H9 (cell line): ENCODE measurements at regions not wholly inside any gene's neighbourhood (a gene's known extent, or its start where the extent isn't known, plus 50 kb on each side); places are given as distances from the start of the nearest gene placed in this dataset.

Experiments used
- DNase-seq: peaks from one replicate; pipeline ENCODE4 v3.0.0-alpha.2; 2017
- H2AFZ ChIP-seq: one replicate; pipeline ENCODE4 v1.6.1; 2013; ENCODE audit warnings: mild to moderate bottlenecking, low read length, control low read depth, moderate library complexity
- H2AK5ac ChIP-seq: 2 replicates; pipeline ENCODE4 v1.6.1; 2013; ENCODE audit warnings: low read length, control low read depth, mixed read lengths; ENCODE audit not compliant: insufficient read length
- H2BK120ac ChIP-seq: one replicate; pipeline ENCODE4 v1.6.1; 2013; ENCODE audit warnings: low read depth, mild to moderate bottlenecking, low read length, control low read depth, inconsistent platforms; ENCODE audit not compliant: poor library complexity, severe bottlenecking
- H2BK12ac ChIP-seq: 2 replicates; pipeline ENCODE4 v1.6.1; 2013; ENCODE audit warnings: low read length, control low read depth, mixed read lengths, low read depth; ENCODE audit not compliant: insufficient read length
- H2BK15ac ChIP-seq: 2 replicates; pipeline ENCODE4 v1.6.1; 2013; ENCODE audit warnings: low read depth, low read length, control low read depth
- H2BK20ac ChIP-seq: one replicate; pipeline ENCODE4 v1.6.1; 2013; ENCODE audit warnings: low read depth, mild to moderate bottlenecking, low read length, control low read depth, inconsistent platforms; ENCODE audit not compliant: poor library complexity, severe bottlenecking
- H2BK5ac ChIP-seq: 2 replicates; pipeline ENCODE4 v1.6.1; 2013; ENCODE audit warnings: low read length, control low read depth, mixed read lengths; ENCODE audit not compliant: insufficient read length
- H3K14ac ChIP-seq: 2 replicates; pipeline ENCODE4 v1.6.1; 2013; ENCODE audit warnings: low read length, control low read depth; ENCODE audit not compliant: insufficient read depth
- H3K18ac ChIP-seq: 2 replicates; pipeline ENCODE4 v1.6.1; 2013; ENCODE audit warnings: low read depth, mild to moderate bottlenecking, mixed read lengths, low read length, control low read depth; ENCODE audit not compliant: insufficient read length
- H3K23ac ChIP-seq: 2 replicates; pipeline ENCODE4 v1.6.1; 2013; ENCODE audit warnings: low read length, control low read depth, mixed read lengths, low read depth; ENCODE audit not compliant: insufficient read length
- H3K23me2 ChIP-seq: 2 replicates; pipeline ENCODE4 v1.6.1; 2013; ENCODE audit warnings: low read depth, mild to moderate bottlenecking, mixed read lengths, low read length, control low read depth; ENCODE audit not compliant: insufficient read length, poor library complexity, severe bottlenecking
- H3K27ac ChIP-seq: 2 replicates; pipeline ENCODE4 v1.5.1; 2013; ENCODE audit warnings: low read length, control low read depth, mixed read lengths, low read depth; ENCODE audit not compliant: insufficient read length
- H3K27me3 ChIP-seq: 2 replicates; pipeline ENCODE4 v1.6.1; 2013; ENCODE audit warnings: low read length, control low read depth, inconsistent platforms; ENCODE audit not compliant: insufficient read depth
- H3K4ac ChIP-seq: 2 replicates; pipeline ENCODE4 v1.6.1; 2013; ENCODE audit warnings: low read depth, mild to moderate bottlenecking, control low read depth, inconsistent platforms, low read length, moderate library complexity
- H3K4me1 ChIP-seq: 2 replicates; pipeline ENCODE4 v1.6.1; 2013; ENCODE audit warnings: low read length, control low read depth, inconsistent platforms; ENCODE audit not compliant: insufficient read depth
- H3K4me2 ChIP-seq: 2 replicates; pipeline ENCODE4 v1.6.1; 2013; ENCODE audit warnings: low read length, control low read depth, mixed read lengths; ENCODE audit not compliant: insufficient read length, insufficient read depth
- H3K56ac ChIP-seq: 2 replicates; pipeline ENCODE4 v1.6.1; 2013; ENCODE audit warnings: low read depth, mild to moderate bottlenecking, mixed read lengths, low read length, control low read depth; ENCODE audit not compliant: insufficient read length
- H3K79me1 ChIP-seq: 2 replicates; pipeline ENCODE4 v1.6.1; 2013; ENCODE audit warnings: low read depth, mild to moderate bottlenecking, moderate library complexity, low read length, control low read depth, inconsistent platforms; ENCODE audit not compliant: insufficient read depth, poor library complexity, severe bottlenecking
- H3K79me2 ChIP-seq: 2 replicates; pipeline ENCODE4 v1.6.1; 2013; ENCODE audit warnings: low read length, control low read depth, inconsistent platforms; ENCODE audit not compliant: insufficient read depth
- H3K9ac ChIP-seq: 2 replicates; pipeline ENCODE4 v1.6.1; 2013; ENCODE audit warnings: low read length, control low read depth, mixed read lengths; ENCODE audit not compliant: insufficient read length; ENCODE audit errors: extremely low read depth
- H3K9me3 ChIP-seq: one replicate; pipeline ENCODE4 v1.6.1; 2013; ENCODE audit warnings: low read depth, low read length, inconsistent platforms; ENCODE audit not compliant: control insufficient read depth
- H3T11ph ChIP-seq: one replicate; pipeline ENCODE4 v1.6.1; 2013; ENCODE audit warnings: mild to moderate bottlenecking, low read length, control low read depth, inconsistent platforms
- H4K20me1 ChIP-seq: one replicate; pipeline ENCODE4 v1.6.1; 2013; ENCODE audit not compliant: control insufficient read depth, insufficient read length, insufficient read depth
- H4K5ac ChIP-seq: 2 replicates; pipeline ENCODE4 v1.6.1; 2013; ENCODE audit warnings: low read depth, mild to moderate bottlenecking, mixed read lengths, low read length, control low read depth; ENCODE audit not compliant: insufficient read length
- H4K8ac ChIP-seq: replicated peaks from 2 replicates; pipeline ENCODE4 v1.6.1; 2013; ENCODE audit warnings: low read length, control low read depth, mixed read lengths, low read depth; ENCODE audit not compliant: insufficient read length
- H4K91ac ChIP-seq: 2 replicates; pipeline ENCODE4 v1.6.1; 2013; ENCODE audit warnings: low read depth, mild to moderate bottlenecking, moderate library complexity, mixed read lengths, low read length, control low read depth; ENCODE audit not compliant: insufficient read length
- H3K27ac Mint-ChIP-seq, 3 experiments: 2 replicates in 2 of 3; 3 replicates in 1 of 3; pipeline ENCODE4 v1.8.0; 2020 to 2021; ENCODE audit warnings: mixed read lengths in 3 of 3, mild to moderate bottlenecking in 1 of 3, moderate library complexity in 1 of 3
- H3K27me3 Mint-ChIP-seq: 2 replicates; pipeline ENCODE4 v1.8.0; 2021; ENCODE audit warnings: low read depth, mild to moderate bottlenecking, moderate library complexity, mixed read lengths
- H3K36me3 Mint-ChIP-seq, 3 experiments: 2 replicates in 2 of 3; 3 replicates in 1 of 3; pipeline ENCODE4 v1.8.0; 2020 to 2021; ENCODE audit warnings: low read depth in 3 of 3, mixed read lengths in 3 of 3; ENCODE audit not compliant: insufficient read depth in 1 of 3
- H3K4me1 Mint-ChIP-seq, 2 experiments: 2 replicates each; pipeline ENCODE4 v1.8.0; 2020; ENCODE audit warnings: mixed read lengths in 2 of 2
- H3K4me3 Mint-ChIP-seq, 2 experiments: 2 replicates in 1 of 2; 3 replicates in 1 of 2; pipeline ENCODE4 v1.8.0; 2020 to 2021; ENCODE audit warnings: mild to moderate bottlenecking in 2 of 2, mixed read lengths in 2 of 2, moderate library complexity in 1 of 2
- H3K9me3 Mint-ChIP-seq, 2 experiments: 2 replicates in 1 of 2; 3 replicates in 1 of 2; pipeline ENCODE4 v1.8.0; 2020; ENCODE audit warnings: mild to moderate bottlenecking in 2 of 2, mixed read lengths in 2 of 2, moderate library complexity in 1 of 2
- CTCF ChIP-seq: fragments of 200-600 bp; sonication (generic); conservative IDR thresholded peaks from 3 replicates; pipeline ENCODE4 v1.8.0; 2021; ENCODE audit warnings: antibody characterized with exemption, mild to moderate bottlenecking
- WGBS: extraction: QIAGEN DNeasy Blood & Tissue Kit; methylation state at CpG from one replicate; pipeline ENCODE4 v1.1.7; 2013; ENCODE audit warnings: missing lambda C conversion rate, low lambda C conversion rate, mixed read lengths; ENCODE audit not compliant: insufficient read length; ENCODE audit errors: extremely low coverage; 5-methylcytosine and 5-hydroxymethylcytosine counted together

- H3K4me3 Mint-ChIP-seq: no peak overlapping the region
- H3K9me3 Mint-ChIP-seq: peaks cover 69 to 83% of the 10 kb centered on the region in 2 experiments
- no peak overlapping the region for H3K14ac ChIP-seq
- no peak overlapping the region for H2BK15ac ChIP-seq
- H3K36me3 Mint-ChIP-seq: peaks cover 2 to 32% (median 10%) of the 10 kb centered on the region in 3 experiments
- no peak overlapping the region for H3K9ac ChIP-seq
- H3K79me2 ChIP-seq: no peaks in the 10 kb centered on the region
- no CpG with 5 or more reads among the region's 6 CpGs for WGBS
- no peaks in the 10 kb centered on the region for H3K27me3 ChIP-seq
- H2AK5ac ChIP-seq: no peak overlapping the region
- no peak overlapping the region for H2BK20ac ChIP-seq
- no peaks in the 10 kb centered on the region for H3K79me1 ChIP-seq
- no peak overlapping the region for H2BK5ac ChIP-seq
- H3K18ac ChIP-seq: no peak overlapping the region
- H3K56ac ChIP-seq: no peak overlapping the region
- H2BK12ac ChIP-seq: no peak overlapping the region
- no peak for TF ChIP-seq CTCF
- no peaks in the 10 kb centered on the region for H4K20me1 ChIP-seq
- no peak overlapping the region for H3K27ac ChIP-seq
- no peak overlapping the region for H3K27ac Mint-ChIP-seq
- H3K4me2 ChIP-seq: no peak overlapping the region
- peaks cover 72% of the 10 kb centered on the region for H3K9me3 ChIP-seq
- H3K4me1 ChIP-seq: no peaks in the 10 kb centered on the region
- no peaks in the 10 kb centered on the region for H3K23me2 ChIP-seq
- H3K23ac ChIP-seq: no peak overlapping the region
- H4K8ac ChIP-seq: no peak overlapping the region
- no peak overlapping the region for H2BK120ac ChIP-seq
- peaks cover 8% of the 10 kb centered on the region for H3K27me3 Mint-ChIP-seq
- H3K4ac ChIP-seq: no peak overlapping the region
- H3K4me1 Mint-ChIP-seq: no peaks in the 10 kb centered on the region
- no peak for DNase-seq
- no peak overlapping the region for H2AFZ ChIP-seq
- no peak overlapping the region for H4K91ac ChIP-seq
- no peak overlapping the region for H3T11ph ChIP-seq
- H4K5ac ChIP-seq: no peak overlapping the region
Observed at GRCh38 chr22:47259049-47259448, 496.6 kb downstream of the TBC1D22A start.
